ENCODE measurements at regions not wholly inside any gene's neighbourhood (a gene's known extent, or its start where the extent isn't known, plus 50 kb on each side); places are given as distances from the start of the nearest gene placed in this dataset.

DNA sequence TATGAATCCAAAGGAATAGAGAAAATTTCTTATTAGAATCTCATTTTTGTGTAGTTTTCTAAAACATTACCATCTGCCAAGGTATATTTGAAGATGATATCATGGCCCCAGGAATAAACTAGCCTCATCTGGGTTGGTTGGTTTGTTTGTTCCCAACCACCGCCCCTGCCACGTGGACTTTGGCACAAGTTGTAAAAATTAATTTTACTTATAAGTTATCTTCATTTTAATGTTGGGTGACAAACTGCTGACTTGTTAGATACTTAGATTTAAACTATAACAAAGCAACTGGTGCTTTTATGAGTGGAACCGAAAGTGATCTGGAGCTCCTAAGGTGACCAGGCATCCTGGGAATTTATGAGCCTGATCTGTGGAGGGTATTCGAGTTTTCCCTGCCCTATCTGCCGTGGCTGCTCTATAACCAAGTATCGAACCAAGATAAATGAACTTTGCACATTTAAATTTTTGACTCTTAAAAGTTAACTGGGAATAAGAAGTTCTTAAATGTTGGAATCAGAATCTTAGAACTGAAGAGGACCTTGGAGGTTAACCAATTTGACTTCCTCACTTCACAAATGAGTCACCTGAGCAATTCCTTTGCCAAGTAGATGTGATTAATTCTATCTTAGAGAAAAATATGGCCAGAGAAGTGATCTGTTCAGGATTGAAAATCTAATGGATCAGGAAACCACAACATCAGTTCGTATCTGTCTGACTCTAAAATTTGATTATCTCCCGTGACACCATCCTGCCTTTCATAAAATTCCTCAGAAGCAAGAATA lies 129.1 kb upstream of the ARHGAP42 start:
- DNase-seq, result no peak
- Mint-ChIP-seq H3K36me3 (ENCODE audit: insufficient read depth, unreplicated experiment) (no peaks in the 10 kb centered on the region), H3K4me3 (ENCODE audit: low read depth, unreplicated experiment) (no peak overlapping the region), H3K27ac (ENCODE audit: unreplicated experiment) (no peak overlapping the region), H3K4me1 (ENCODE audit: low read depth, unreplicated experiment) (peaks cover 28% of the 10 kb centered on the region), H3K9me3 (ENCODE audit: low read depth, unreplicated experiment) (no peaks in the 10 kb centered on the region), H3K27me3 (ENCODE audit: unreplicated experiment) (no peaks in the 10 kb centered on the region)
- intact Hi-C loops (cut with micrococcal nuclease; ENCODE audit: unreplicated experiment), result no loop called here
- no TSS peak for BruUV-seq (replicated peaks)
- CTCF ChIA-PET, result no interaction called here
- TF ChIP-seq, protein P1, sequence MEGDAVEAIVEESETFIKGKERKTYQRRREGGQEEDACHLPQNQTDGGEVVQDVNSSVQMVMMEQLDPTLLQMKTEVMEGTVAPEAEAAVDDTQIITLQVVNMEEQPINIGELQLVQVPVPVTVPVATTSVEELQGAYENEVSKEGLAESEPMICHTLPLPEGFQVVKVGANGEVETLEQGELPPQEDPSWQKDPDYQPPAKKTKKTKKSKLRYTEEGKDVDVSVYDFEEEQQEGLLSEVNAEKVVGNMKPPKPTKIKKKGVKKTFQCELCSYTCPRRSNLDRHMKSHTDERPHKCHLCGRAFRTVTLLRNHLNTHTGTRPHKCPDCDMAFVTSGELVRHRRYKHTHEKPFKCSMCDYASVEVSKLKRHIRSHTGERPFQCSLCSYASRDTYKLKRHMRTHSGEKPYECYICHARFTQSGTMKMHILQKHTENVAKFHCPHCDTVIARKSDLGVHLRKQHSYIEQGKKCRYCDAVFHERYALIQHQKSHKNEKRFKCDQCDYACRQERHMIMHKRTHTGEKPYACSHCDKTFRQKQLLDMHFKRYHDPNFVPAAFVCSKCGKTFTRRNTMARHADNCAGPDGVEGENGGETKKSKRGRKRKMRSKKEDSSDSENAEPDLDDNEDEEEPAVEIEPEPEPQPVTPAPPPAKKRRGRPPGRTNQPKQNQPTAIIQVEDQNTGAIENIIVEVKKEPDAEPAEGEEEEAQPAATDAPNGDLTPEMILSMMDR (IDR thresholded peaks at IDR 0.05; ENCODE audit: unreplicated experiment), result no peak

DNA sequence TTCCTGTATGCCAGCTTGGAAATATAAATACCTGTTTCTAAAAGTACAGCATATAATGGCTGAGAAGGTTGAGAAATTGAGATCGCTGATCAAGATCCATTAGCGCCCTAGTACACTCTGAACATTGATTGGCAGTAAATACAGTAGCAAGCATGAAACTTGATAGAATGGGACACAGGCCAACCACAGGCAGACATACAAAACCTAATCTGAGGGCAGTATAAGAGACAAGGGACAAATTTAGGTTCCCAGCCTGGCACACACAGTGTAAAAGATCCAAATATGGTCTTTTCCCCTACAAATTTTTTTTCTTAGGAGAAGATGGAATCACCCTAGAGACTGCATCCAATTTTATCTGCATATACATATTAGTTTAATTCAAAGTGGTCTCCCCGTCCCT lies 126.5 kb upstream of the ARHGAP42 start:
- no peak overlapping the region for H3K4me3 Mint-ChIP-seq (ENCODE audit: low read depth, unreplicated experiment)
- no peaks in the 10 kb centered on the region for H3K9me3 Mint-ChIP-seq (ENCODE audit: low read depth, unreplicated experiment)

DNA sequence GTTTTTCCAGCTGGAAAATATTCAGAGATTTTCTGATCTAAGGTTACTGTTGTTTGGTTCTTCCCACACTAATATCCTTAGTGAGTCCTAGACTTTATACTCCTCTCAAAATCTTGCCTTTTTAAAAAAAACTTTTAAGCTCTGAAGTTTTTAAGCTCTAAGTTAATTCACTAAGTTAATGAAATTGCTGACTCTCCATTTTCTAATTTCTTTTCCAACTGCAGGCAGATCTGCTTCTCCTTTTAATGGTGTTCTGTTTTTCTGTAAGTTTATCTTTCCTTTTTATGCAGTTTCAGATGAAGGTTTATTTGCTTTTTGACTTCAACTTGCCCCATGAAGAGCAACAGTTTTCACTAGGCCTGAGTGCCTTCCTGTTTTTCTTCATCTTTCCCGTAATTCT lies 125.8 kb upstream of the ARHGAP42 start:
- Mint-ChIP-seq H3K4me1 (ENCODE audit: low read depth, unreplicated experiment) (peaks cover 29% of the 10 kb centered on the region), H3K4me3 (ENCODE audit: low read depth, unreplicated experiment) (no peak overlapping the region), H3K36me3 (ENCODE audit: insufficient read depth, unreplicated experiment) (no peaks in the 10 kb centered on the region), H3K9me3 (ENCODE audit: low read depth, unreplicated experiment) (peaks cover 2% of the 10 kb centered on the region), H3K27ac (ENCODE audit: unreplicated experiment) (no peak overlapping the region), H3K27me3 (ENCODE audit: unreplicated experiment) (no peaks in the 10 kb centered on the region)
- CTCF ChIA-PET, result interaction anchor here (1.2 kb wide), 1 partner anchor 15 kb away, joined by 4 read pairs; no protein-coding TSS in a partner anchor
- no TSS peak for BruUV-seq (replicated peaks)
- TF ChIP-seq, protein P1 (IDR thresholded peaks at IDR 0.05; ENCODE audit: unreplicated experiment), result no peak
- intact Hi-C loops (cut with micrococcal nuclease; ENCODE audit: unreplicated experiment), result no loop called here
- no peak for DNase-seq

More for the DNA sequence above, 126.5 kb upstream of the ARHGAP42 start:
- no peaks in the 10 kb centered on the region for H3K36me3 Mint-ChIP-seq (ENCODE audit: insufficient read depth, unreplicated experiment)
- CTCF ChIA-PET, result no interaction called here
- intact Hi-C loops (cut with micrococcal nuclease; ENCODE audit: unreplicated experiment), result no loop called here
- no peak overlapping the region for H3K27ac Mint-ChIP-seq (ENCODE audit: unreplicated experiment)
- H3K27me3 Mint-ChIP-seq (ENCODE audit: unreplicated experiment), result no peaks in the 10 kb centered on the region
- DNase-seq, result no peak
- no TSS peak for BruUV-seq (replicated peaks)
- TF ChIP-seq, protein P1 (IDR thresholded peaks at IDR 0.05; ENCODE audit: unreplicated experiment), result no peak
- peaks cover 29% of the 10 kb centered on the region for H3K4me1 Mint-ChIP-seq (ENCODE audit: low read depth, unreplicated experiment)

DNA sequence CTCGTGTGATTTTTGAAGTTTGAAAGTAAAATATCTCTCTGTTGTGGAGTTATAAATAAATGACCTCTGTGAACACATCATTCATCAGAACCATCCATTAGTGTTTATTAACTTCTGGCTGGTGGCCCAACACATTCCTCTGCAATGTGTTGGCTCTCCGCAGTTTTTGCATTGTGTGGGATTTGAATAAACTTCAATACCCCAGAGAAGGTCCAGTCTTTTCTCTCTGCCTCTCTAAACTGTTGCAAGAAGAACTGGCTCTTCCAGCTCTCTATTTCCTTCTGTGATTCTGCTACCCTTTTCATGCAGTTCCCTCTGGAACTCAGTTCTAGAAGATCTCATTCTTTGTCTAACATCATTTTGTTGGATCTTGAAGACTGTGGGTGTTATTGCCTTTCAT lies 125.0 kb upstream of the ARHGAP42 start:
- no TSS peak for BruUV-seq (replicated peaks)
- intact Hi-C loops (cut with micrococcal nuclease; ENCODE audit: unreplicated experiment), result no loop called here
- CTCF ChIA-PET, result interaction anchor here (1.2 kb wide), 1 partner anchor 14 kb away, joined by 4 read pairs; no protein-coding TSS in a partner anchor
- H3K36me3 Mint-ChIP-seq (ENCODE audit: insufficient read depth, unreplicated experiment), result no peaks in the 10 kb centered on the region
- peaks cover 29% of the 10 kb centered on the region for H3K4me1 Mint-ChIP-seq (ENCODE audit: low read depth, unreplicated experiment)
- peak; percentile 43 for DNase-seq
- H3K27me3 Mint-ChIP-seq (ENCODE audit: unreplicated experiment), result no peaks in the 10 kb centered on the region
- H3K27ac Mint-ChIP-seq (ENCODE audit: unreplicated experiment), result no peak overlapping the region
- no peak overlapping the region for H3K4me3 Mint-ChIP-seq (ENCODE audit: low read depth, unreplicated experiment)
- TF ChIP-seq, protein P1 (IDR thresholded peaks at IDR 0.05; ENCODE audit: unreplicated experiment), result no peak
- H3K9me3 Mint-ChIP-seq (ENCODE audit: low read depth, unreplicated experiment), result peaks cover 2% of the 10 kb centered on the region
